ENCODE measurements at regions not wholly inside any gene's neighbourhood (a gene's known extent, or its start where the extent isn't known, plus 50 kb on each side); places are given as distances from the start of the nearest gene placed in this dataset.

- no peak for ATAC-seq
- TF ChIP-seq CTCF (IDR thresholded peaks at IDR 0.05) = no peak
- H3K36me3 ChIP-seq = no peaks in the 10 kb centered on the region
- H3K27ac ChIP-seq = no peak overlapping the region
- intact Hi-C loops (cut with DNase I) = no loop called here
- DNase-seq = no peak
- no peak overlapping the region for H3K4me3 ChIP-seq
- no peaks in the 10 kb centered on the region for H3K9me3 ChIP-seq
- no peaks in the 10 kb centered on the region for H3K4me1 ChIP-seq
- H3K27me3 ChIP-seq = no peaks in the 10 kb centered on the region
Observed at GRCh38 chr4:65033899-65034298, 624.6 kb upstream of the TECRL start.

GRCh38 chr4:65028592-65028991, 619.3 kb upstream of the TECRL start:
- Histone ChIP-seq H3K4me1 (no peaks in the 10 kb centered on the region), H3K9me3 (no peaks in the 10 kb centered on the region), H3K4me3 (no peak overlapping the region), H3K27ac (no peak overlapping the region), H3K36me3 (no peaks in the 10 kb centered on the region), H3K27me3 (no peaks in the 10 kb centered on the region)
- intact Hi-C loops (cut with DNase I) = no loop called here
- TF ChIP-seq CTCF (IDR thresholded peaks at IDR 0.05) = no peak
- DNase-seq = no peak
- no peak for ATAC-seq

DNA sequence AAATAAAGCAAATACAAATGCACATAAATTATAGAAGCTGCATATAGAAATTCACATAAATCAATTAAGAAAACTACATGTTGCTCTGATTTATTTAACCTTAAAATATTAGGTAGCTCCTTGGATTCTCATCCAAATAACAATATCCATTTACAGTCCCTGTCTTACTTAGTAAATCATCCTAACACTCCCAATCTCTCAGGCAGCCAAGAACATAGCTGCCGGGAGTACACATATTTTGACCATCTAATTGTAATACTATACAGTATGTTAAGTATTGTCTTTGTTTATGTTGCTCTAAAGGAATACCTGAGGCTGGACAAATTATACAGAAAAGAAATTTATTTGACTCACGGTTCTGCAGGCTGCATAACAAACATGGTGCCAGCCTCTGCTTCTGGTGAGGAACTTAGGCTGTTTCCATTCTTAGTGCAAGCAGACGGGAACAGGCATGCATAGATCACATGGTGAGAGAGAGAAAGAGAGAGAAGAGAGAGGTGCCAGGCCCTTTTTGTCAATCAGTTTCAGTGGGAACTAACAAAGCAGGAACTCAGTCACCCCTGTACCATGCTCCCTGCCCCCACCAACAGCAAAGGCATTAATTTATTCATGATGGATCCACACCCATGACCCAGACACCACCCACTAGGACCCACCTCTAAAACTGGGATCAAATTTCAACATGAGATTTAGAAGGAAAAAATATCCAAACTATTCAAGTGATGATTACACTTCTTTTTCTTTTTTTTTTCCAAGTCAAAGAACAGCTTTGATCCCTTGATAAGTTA, 614.8 kb upstream of the TECRL start:
- no peak overlapping the region for H3K4me3 ChIP-seq
- H3K27me3 ChIP-seq = no peaks in the 10 kb centered on the region
- no peak for ATAC-seq
- H3K36me3 ChIP-seq = no peaks in the 10 kb centered on the region
- H3K27ac ChIP-seq = no peak overlapping the region
- no peaks in the 10 kb centered on the region for H3K4me1 ChIP-seq
- intact Hi-C loops (cut with DNase I) = no loop called here
- no peak for TF ChIP-seq CTCF (IDR thresholded peaks at IDR 0.05)
- H3K9me3 ChIP-seq = no peaks in the 10 kb centered on the region
- DNase-seq = no peak

DNA sequence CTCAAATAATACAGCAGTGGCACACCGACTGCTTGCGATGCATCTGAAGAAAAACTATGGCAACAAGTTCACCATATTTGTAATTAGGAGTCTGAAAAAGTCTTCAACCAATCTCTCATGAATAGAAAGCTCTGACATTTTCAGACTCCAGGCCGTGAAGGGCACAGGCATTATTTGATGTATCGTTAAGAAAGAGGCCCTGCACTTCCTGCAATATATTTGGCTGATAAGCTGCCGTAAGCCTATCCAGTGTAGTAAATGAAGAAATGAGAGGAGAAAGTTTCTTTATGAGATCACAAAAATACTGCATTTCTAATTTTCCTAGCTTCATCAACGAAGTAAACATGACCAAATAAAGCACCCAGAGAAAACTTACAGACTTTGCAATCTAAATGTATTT, 613.8 kb upstream of the TECRL start:
- no peak overlapping the region for H3K27ac ChIP-seq
- no peak overlapping the region for H3K4me3 ChIP-seq
- H3K9me3 ChIP-seq = no peaks in the 10 kb centered on the region
- TF ChIP-seq CTCF (IDR thresholded peaks at IDR 0.05) = no peak
- H3K27me3 ChIP-seq = no peaks in the 10 kb centered on the region
- no peaks in the 10 kb centered on the region for H3K4me1 ChIP-seq
- intact Hi-C loops (cut with DNase I) = no loop called here
- H3K36me3 ChIP-seq = no peaks in the 10 kb centered on the region
- no peak for ATAC-seq
- no peak for DNase-seq

- intact Hi-C loops (cut with DNase I) = no loop called here
- Histone ChIP-seq H3K9me3 (no peaks in the 10 kb centered on the region), H3K27ac (no peak overlapping the region), H3K4me3 (no peak overlapping the region), H3K36me3 (no peaks in the 10 kb centered on the region), H3K4me1 (no peaks in the 10 kb centered on the region), H3K27me3 (no peaks in the 10 kb centered on the region)
- no peak for TF ChIP-seq CTCF (IDR thresholded peaks at IDR 0.05)
- DNase-seq (no peak), ATAC-seq (no peak)
Observed at GRCh38 chr4:65021737-65022136, 612.5 kb upstream of the TECRL start.

DNA sequence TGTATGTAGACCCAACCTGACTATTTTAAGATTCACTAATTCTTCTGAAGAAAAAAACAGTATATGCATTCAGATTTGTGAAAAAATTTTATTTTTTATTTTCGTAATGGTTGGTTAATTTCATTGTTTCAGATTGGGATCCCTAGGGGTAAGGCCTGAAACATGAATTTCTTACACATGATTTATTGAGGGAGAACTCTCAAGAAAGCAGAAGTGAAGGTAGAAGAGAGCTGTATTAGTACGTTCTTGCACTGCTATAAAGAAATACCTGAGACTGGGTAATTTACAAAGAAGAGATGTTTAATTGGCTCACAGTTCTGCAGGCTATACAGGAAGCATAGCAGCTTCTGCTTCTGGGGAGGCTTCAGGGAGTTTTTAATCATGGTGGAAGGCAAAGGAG, 611.9 kb upstream of the TECRL start:
- TF ChIP-seq CTCF (IDR thresholded peaks at IDR 0.05) = no peak
- no peak overlapping the region for H3K27ac ChIP-seq
- intact Hi-C loops (cut with DNase I) = no loop called here
- H3K9me3 ChIP-seq = no peaks in the 10 kb centered on the region
- no peaks in the 10 kb centered on the region for H3K36me3 ChIP-seq
- H3K4me3 ChIP-seq = no peak overlapping the region
- no peaks in the 10 kb centered on the region for H3K27me3 ChIP-seq
- DNase-seq (no peak), ATAC-seq (no peak)
- no peaks in the 10 kb centered on the region for H3K4me1 ChIP-seq

Measured in upper lobe of right lung (tissue), 1 donor.